Mammary epithelial cell (primary cell): ENCODE measurements at regions not wholly inside any gene's neighbourhood (a gene's known extent, or its start where the extent isn't known, plus 50 kb on each side); places are given as distances from the start of the nearest gene placed in this dataset.

Experiments
- CTCF ChIP-seq, 2 donors: IDR thresholded peaks in 1 of 2; conservative IDR thresholded peaks in 1 of 2; 2 replicates each; pipeline ENCODE4 v1.5.1; 2011 to 2012; ENCODE audit warnings: inconsistent platforms in 2 of 2, low read length in 2 of 2, mild to moderate bottlenecking in 2 of 2, control low read depth in 1 of 2, low read depth in 1 of 2; ENCODE audit not compliant: insufficient read depth in 1 of 2; ENCODE audit errors: extremely low read depth in 1 of 2
- EZH2 ChIP-seq: IDR thresholded peaks from 2 replicates; pipeline ENCODE4 v1.6.1; 2012; ENCODE audit warnings: low read length, inconsistent platforms, borderline replicate concordance

- TF ChIP-seq CTCF (conservative IDR thresholded peaks at IDR 0.05 in 1 of 2, IDR thresholded peaks at IDR 0.05 in 1 of 2; ENCODE audit: extremely low read depth in 1 of 2, insufficient read depth in 1 of 2, low read depth in 1 of 2, low read length in 2 of 2) = no peak
- no peak for TF ChIP-seq EZH2
These were observed 253.6 kb downstream of the CCSER2 start for GRCh38 chr10:84581976-84582375.
